ENCODE measurements at regions not wholly inside any gene's neighbourhood (a gene's known extent, or its start where the extent isn't known, plus 50 kb on each side); places are given as distances from the start of the nearest gene placed in this dataset.
"Not testable (repeated sequence)": the region's sequence is repeated elsewhere in the genome, so short reads cannot be mapped to it uniquely, and the experiment has no call there.

GRCh38 chr2:7763418-7763817 is 846.2 kb downstream of the RNF144A start:
- TF ChIP-seq CTCF (IDR thresholded peaks at IDR 0.05; ENCODE audit: low read depth, low read length, poor library complexity, severe bottlenecking); EZH2phosphoT487 (IDR thresholded peaks at IDR 0.05; ENCODE audit: borderline replicate concordance, low read length): not testable (repeated sequence)

Data from DOHH2 (cell line).